SIG-M5 treated with dmso at 0.1 percent for 504 hours (cell line): ENCODE measurements at regions not wholly inside any gene's neighbourhood (a gene's known extent, or its start where the extent isn't known, plus 50 kb on each side); places are given as distances from the start of the nearest gene placed in this dataset.
"Not testable (repeated sequence)": the region's sequence is repeated elsewhere in the genome, so short reads cannot be mapped to it uniquely, and the experiment has no call there.

ENCODE experiments used
- DNase-seq: peaks from one replicate; lab custom pipeline; 2025; ENCODE audit not compliant: unreplicated experiment; lab: John Stamatoyannopoulos, UW

DNA sequence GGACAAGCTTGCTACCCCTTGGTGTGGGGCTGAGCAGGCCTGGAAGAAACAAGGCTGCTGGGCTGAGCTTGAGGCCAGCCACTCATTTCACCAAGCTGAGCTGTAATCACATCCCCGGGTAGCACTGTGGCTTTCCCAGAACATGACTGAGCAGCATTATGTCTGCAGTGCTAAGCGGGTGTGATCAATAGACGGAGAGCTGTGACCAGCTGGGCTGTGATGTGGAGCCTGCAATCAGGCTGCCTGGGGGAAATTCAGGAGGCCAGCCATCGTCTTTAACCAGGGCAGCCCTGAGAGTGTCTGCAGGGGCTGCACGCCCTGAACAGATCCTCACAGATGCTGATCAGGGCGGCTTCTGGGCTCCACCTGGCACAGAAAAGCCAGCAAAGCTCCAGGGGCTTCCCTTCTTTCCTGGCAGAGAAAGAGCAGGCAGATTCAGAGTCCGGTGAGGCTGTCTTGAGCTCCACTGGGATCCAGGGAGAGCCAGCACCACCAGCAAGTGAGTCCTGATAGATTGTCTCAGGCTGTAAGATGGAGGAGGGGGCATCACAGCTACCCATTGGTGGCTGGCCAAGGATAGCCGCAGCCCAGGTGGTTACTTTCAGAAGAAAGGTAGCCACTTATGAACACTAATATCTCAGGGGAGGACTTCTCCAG lies 165.9 kb downstream of the NRN1 start:
- no peak for DNase-seq

- DNase-seq: no peak
Measured at GRCh38 chr6:5838656-5839396, 167.9 kb downstream of the NRN1 start.

DNA sequence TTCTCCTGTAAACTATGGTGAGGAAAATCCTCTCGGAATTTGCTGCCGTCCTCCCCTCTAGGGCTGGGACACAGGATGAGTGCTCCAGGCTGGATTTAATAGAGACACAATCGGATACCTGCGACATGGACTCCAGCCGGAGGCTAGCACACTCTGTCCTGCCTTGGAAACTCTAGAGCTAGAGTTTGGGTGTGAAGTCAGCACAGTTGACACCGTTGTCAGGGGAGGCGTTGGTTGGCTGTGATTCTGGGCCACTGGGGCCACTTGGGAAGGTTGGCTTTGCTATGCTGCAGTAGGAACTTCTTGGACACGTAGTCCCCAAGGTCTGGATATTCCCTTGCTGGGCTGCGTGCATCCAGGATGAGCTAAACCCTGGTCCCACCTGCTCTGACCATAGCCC lies 169.4 kb downstream of the NRN1 start:
- DNase-seq: no peak

DNA sequence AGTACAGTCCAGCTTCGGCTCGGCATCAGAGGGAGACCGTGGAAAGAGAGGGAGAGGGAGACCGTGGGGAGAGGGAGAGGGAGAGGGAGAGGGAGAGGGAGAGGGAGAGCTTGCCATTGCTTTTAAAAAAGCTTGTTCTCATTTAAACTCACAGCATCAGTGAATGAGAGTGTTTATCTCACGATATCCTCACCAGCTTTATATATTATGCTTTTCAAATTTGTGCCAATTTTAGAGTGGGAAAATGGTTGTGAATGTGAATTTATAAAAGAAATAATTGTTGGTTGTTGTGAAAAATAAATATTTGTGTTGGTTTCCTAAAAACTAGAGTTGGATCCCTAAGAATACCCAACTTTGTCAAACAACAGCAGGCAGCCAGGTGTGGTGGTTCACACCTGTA lies 170.1 kb downstream of the NRN1 start:
- not testable (repeated sequence) for DNase-seq

- no peak for DNase-seq
Measured at GRCh38 chr6:5833120-5833519, 173.6 kb downstream of the NRN1 start.

DNA sequence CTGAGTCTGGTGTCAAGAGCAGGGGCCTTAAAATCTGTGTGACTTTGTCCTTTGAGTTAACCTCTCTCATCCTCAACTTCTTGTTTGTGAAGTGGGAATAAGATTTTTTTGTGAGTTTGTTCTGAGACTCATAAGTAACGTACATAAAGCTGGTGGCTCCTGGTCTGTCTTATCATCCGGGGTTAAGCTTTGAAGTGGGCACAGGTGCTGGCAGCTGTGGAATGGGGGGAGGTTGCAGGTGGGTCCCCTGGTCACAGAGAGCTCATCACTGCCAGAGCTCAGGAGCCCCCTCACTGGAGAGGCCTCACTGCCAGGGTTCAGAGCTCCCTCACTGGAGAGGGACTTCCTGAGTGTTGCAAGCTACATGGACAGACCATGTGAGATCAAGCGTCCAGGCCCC lies 174.1 kb downstream of the NRN1 start:
- no peak for DNase-seq

- peak; percentile 30 for DNase-seq
Measured at GRCh38 chr6:5831219-5831862, 175.4 kb downstream of the NRN1 start.

- no peak for DNase-seq
Measured at GRCh38 chr6:5828296-5828695, 178.4 kb downstream of the NRN1 start.

- peak; percentile 30 for DNase-seq
Measured at GRCh38 chr6:5827056-5827904, 179.4 kb downstream of the NRN1 start.

DNA sequence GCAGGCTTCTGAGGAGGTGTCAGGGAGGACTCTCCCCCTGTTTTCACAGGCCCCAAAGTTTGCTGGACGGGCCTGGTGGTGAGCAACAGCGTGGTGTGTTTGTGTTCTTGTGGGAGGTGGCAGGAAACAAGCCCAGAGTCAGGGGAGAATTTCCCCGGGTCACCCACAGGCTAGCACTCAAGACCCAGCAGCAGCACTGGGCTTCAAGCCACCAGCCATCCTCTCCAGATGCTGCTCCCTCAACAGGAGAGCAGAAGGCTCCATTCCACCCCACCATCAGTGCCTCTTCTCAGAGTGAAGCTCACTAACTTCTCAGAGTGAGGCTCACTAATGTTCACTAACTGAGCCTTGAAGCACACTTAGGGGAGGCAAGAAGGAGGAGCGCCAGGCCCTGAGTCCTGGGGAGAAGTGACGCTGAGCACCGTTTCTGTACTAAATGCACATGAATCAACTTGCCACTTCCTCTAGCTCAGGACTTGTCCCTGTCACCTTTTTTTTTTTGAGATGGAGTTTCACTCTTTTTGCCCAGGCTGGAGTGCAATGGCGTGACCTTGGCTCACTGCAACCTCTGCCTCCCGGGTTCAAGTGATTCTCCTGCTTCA lies 182.2 kb downstream of the NRN1 start:
- DNase-seq: not testable (repeated sequence)
